Pons (tissue), 1 donor: ENCODE measurements at regions not wholly inside any gene's neighbourhood (a gene's known extent, or its start where the extent isn't known, plus 50 kb on each side); places are given as distances from the start of the nearest gene placed in this dataset.

Source experiments
- DNase-seq: peaks from one replicate; pipeline ENCODE4 v3.0.0-alpha.2; 2016; ENCODE audit warnings: low spot score

GRCh38 chr9:84450029-84450428 is 109.5 kb upstream of the SLC28A3 start:
- no peak for DNase-seq

- no peak for DNase-seq
Measured at GRCh38 chr9:84456527-84456926, 116.0 kb upstream of the SLC28A3 start.

DNA sequence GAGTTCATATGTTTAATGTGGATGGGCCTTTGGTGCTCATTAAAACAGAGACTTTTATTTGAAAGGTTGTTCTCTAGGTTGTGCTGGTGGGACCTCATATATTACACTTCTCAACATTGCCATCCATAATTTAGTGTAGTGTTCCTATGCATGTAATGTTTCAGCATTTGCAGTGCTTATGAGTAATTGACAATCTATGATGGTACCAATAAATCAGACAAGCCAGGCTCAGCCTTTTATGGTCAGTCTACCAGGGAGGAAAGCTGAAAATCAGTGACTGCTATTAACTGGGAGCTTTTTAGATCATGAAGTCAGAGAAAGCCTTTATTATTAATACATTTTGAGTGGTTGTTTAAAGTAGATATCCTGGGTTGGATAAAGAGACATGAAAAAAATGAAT is 120.1 kb upstream of the SLC28A3 start:
- no peak for DNase-seq

- no peak for DNase-seq
Measured at GRCh38 chr9:84463272-84463671, 122.7 kb upstream of the SLC28A3 start.

GRCh38 chr9:84466580-84467285 is 126.2 kb upstream of the SLC28A3 start:
- no peak for DNase-seq

- no peak for DNase-seq
Measured at GRCh38 chr9:84471816-84472215, 131.3 kb upstream of the SLC28A3 start.

- no peak for DNase-seq
Measured at GRCh38 chr9:84478996-84479395, 138.4 kb upstream of the SLC28A3 start.

DNA sequence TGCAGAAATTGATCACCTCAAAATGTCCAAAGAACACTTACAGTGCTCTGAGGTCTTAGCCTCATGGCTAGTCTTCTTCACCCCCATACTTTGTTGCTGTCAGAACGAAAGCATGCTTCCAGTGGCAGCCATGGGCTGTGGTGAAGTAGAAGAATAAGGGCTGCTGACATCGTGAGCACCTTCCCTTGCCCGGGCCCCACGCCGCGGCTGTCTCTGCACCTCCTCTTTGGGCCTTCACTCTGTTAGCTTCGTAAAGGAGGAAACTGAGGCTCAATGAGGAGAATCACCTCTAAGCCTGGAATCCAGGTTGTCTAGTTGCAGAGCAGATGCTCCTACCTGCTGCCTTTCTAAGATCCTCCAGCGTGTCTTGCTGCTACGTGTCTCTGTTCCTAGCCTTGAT is 139.5 kb upstream of the SLC28A3 start:
- DNase-seq = no peak

GRCh38 chr9:84481231-84481630 is 140.7 kb upstream of the SLC28A3 start:
- no peak for DNase-seq

- DNase-seq = no peak
Measured at GRCh38 chr9:84481636-84482218, 141.2 kb upstream of the SLC28A3 start.

GRCh38 chr9:84482607-84483006 is 142.0 kb upstream of the SLC28A3 start:
- no peak for DNase-seq

DNA sequence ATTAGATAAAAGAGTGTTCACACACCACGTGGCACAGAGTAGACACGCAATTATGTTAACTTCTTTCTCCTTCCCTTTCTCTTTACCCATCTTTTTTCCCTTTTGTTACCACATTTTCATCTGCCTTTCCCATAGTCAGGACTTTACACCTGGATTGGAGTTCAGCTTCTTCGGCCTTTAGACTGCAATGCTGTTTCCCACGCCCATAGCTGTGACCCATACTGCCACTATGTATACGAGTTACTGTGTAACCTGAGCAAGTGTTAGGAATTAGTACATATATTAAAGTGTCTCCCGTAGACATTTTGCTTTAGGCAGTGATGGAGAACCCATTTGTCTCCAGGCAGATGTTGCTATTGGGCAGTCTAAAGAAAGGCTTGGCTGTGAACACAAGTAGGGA is 143.6 kb upstream of the SLC28A3 start:
- DNase-seq = no peak

- DNase-seq = no peak
Measured at GRCh38 chr9:84485539-84485938, 145.0 kb upstream of the SLC28A3 start.

GRCh38 chr9:84486663-84487062 is 146.1 kb upstream of the SLC28A3 start:
- DNase-seq = no peak

DNA sequence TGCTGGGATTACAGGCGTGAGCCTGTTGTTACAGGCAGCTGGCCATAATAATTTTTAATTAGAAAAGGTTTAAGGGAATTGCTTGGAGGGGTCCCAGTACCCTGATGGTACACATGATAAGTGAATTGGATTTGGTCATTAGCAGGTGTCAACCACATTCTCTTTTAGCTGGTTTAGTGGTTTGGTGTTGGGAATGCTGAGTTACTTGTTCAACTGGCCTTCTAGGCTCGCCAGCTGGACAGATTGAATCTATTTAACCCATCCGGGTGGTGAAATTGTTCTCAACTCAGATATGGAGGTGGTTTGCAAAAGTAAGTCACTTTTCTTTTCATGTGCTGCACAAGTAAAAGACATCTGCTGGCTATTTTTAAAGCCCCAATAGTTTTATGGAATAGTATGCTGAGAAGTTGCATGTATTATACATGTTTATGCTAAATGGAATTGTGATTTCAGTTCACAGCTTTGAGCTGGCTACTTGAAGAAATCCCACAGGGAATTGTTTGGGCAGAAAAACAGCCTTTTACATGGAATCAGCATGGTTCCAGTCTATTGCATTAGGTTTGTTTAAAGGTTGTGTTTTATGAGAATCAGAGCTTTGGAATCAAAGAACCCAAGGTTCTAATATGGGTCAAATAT is 149.8 kb upstream of the SLC28A3 start:
- no peak for DNase-seq

DNA sequence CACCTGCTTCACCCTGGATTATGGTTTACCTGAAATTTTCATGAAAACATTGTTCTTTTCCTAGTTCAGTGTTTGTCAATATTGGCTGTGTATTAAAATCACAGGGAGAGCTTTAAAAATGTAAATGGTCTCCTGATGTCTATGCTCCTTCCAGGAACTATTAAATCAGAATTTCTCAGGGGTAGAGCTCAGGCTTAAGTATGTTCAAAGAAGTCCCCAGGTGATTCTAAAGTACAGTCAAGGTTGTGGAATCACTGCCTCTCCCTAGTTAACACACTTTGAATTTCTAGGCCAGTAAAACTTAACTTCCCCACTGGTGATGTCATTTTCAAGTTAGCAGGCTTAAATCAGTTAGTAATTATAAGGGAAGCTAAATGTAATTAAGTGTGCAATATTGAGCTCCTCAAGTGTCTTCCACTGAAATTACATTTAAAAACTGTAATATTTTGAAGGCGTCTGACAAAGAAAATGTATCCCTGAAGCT is 150.3 kb upstream of the SLC28A3 start:
- no peak for DNase-seq

DNA sequence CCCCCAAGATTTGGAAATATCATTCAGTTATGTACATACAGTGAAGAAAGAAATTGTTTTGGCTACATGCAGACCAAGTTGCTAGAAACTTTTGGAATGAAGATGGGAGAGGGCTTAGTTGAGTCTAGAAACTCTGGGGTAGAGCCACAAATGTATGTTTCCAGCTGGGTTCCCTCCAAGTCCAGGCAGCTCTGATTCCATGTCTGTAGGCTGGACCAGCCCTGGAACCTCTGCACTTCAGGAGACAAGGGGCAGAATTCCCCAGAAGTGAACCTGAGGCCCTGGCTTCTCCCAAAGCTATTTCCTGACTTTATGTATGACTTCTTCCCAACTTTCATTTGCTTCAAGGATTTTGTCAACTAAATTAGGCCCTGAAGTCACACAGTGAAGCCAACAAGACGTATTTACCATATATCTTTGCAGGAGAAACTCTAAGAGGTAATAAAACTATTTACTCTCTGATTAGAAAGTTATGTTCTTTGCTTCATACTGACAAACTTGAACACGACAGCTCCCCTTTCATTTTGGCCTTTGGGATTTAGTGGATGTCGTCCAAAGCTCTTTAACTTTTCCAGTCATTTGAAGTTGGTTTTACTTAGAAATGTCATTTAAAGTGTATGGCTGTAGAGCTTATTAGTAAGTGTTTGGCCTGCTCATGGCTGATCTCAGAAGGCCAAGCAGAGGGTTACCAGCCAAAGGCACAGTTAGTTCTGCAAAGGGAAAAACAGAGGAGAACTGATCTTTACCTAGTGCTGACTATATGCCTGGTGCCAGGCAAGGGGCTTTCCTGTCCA is 152.0 kb upstream of the SLC28A3 start:
- DNase-seq = no peak

DNA sequence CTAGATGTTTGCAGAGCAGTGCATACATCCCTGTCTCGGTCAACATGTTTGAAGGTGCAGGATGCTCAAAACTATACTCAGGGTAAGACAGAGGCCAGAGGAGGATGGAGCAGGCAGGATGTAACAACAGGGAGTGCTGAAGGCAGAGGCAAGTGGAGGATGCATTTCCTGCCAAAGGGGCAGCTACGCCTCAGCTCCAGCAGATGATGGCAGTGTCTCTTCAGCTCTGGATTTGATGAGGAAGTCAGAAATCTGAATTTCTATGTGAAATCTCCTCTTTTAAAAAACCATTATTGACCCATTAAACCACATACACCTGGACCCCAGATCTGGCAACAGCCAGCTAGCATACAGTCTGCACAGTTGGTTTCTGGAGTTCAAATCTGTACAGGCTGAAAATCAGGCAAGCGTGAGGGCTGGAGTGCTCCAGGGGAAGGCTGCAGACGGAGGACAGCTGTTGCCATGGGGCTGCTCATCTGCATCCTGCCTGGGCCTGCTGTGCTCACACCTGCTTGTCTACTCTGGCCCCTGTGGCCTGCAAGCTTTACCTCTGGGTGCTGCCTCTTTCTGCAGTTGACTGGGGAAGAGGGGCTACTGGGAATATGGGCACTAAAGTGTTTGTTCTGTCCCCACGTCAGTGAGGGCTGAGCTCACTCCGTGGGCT is 152.9 kb upstream of the SLC28A3 start:
- DNase-seq = no peak

DNA sequence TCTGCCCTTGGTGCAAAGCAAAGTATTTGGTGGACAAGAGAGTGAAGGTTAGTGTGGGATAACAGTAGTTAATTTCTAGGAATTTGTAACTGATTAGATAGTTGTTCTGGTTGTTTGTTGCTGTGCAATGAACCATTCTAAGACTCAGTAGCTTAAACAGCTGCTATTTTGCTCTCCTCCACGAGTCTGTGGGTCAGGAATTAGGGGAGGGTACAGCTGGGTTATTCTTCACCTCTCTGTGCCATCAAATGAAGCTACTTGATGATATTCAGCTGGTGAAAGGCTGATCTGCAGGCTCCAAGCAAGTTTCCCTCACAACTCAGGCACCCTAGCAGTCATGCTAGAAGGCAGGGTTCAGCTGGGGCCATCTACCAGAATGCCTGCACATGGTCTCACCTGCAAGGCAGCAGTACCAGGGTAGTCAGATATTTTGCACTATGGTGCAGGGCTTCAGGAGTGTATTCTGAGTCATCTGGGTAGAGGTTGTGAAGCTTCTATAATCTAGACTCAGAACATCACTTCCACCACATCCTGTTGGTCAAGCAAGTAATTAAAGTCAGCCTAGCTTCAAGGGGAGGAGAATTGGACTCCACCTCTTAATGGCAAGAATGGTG is 159.5 kb upstream of the SLC28A3 start:
- no peak for DNase-seq

GRCh38 chr9:84500826-84501225 is 160.3 kb upstream of the SLC28A3 start:
- no peak for DNase-seq

DNA sequence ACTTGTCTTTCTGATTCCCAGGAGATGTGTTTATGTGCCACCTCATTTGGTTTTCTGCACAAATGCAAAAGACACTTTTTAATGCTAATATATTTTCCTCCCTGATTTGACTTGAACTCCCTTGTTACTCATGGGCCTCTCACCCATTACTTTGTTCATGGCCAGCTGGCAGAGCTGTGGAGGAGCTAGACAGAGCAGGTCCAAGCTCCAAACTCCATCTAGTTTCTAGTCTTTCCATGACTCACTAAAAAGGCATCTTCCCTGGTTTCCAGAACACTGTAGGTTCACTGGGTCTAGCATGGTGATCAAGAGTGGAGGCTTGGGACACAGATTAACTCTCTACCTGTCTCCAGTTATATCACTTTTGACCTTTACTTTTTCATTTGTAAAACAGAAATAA is 161.0 kb upstream of the SLC28A3 start:
- DNase-seq = no peak

GRCh38 chr9:84502066-84502465 is 161.5 kb upstream of the SLC28A3 start:
- no peak for DNase-seq
